ENCODE measurements at regions not wholly inside any gene's neighbourhood (a gene's known extent, or its start where the extent isn't known, plus 50 kb on each side); places are given as distances from the start of the nearest gene placed in this dataset.

GRCh38 chr1:195327361-195327760 lies 1280.9 kb downstream of the KCNT2 start:
- no peaks in the 10 kb centered on the region for H3K9me3 ChIP-seq
- H3K27me3 ChIP-seq = no peaks in the 10 kb centered on the region
- no peak overlapping the region for H3K4me3 ChIP-seq
- no peaks in the 10 kb centered on the region for H3K36me3 ChIP-seq
- H3K4me1 ChIP-seq = no peaks in the 10 kb centered on the region
- H3K27ac ChIP-seq = no peak overlapping the region
- TF ChIP-seq CTCF (IDR thresholded peaks at IDR 0.05) (no peak), POLR2A (IDR thresholded peaks at IDR 0.05) (no peak)
- DNase-seq = no peak

- no peaks in the 10 kb centered on the region for H3K27me3 ChIP-seq
- no peak for DNase-seq
- H3K27ac ChIP-seq = no peak overlapping the region
- H3K9me3 ChIP-seq = no peaks in the 10 kb centered on the region
- H3K36me3 ChIP-seq = no peaks in the 10 kb centered on the region
- TF ChIP-seq CTCF (IDR thresholded peaks at IDR 0.05) = no peak
- no peak for TF ChIP-seq POLR2A (IDR thresholded peaks at IDR 0.05)
- H3K4me1 ChIP-seq = no peaks in the 10 kb centered on the region
- H3K4me3 ChIP-seq = no peak overlapping the region
Observed at GRCh38 chr1:195326325-195326724, 1281.9 kb downstream of the KCNT2 start.

- Histone ChIP-seq H3K27me3 (no peaks in the 10 kb centered on the region), H3K27ac (no peak overlapping the region), H3K4me3 (no peak overlapping the region), H3K9me3 (no peaks in the 10 kb centered on the region), H3K4me1 (no peaks in the 10 kb centered on the region), H3K36me3 (no peaks in the 10 kb centered on the region)
- no peak for DNase-seq
- TF ChIP-seq POLR2A (IDR thresholded peaks at IDR 0.05) (no peak), CTCF (IDR thresholded peaks at IDR 0.05) (no peak)
Observed at GRCh38 chr1:195325181-195325580, 1283.1 kb downstream of the KCNT2 start.

- H3K9me3 ChIP-seq = no peaks in the 10 kb centered on the region
- no peaks in the 10 kb centered on the region for H3K4me1 ChIP-seq
- no peak for DNase-seq
- no peak overlapping the region for H3K27ac ChIP-seq
- H3K36me3 ChIP-seq = no peaks in the 10 kb centered on the region
- H3K4me3 ChIP-seq = no peak overlapping the region
- TF ChIP-seq POLR2A (IDR thresholded peaks at IDR 0.05) (no peak), CTCF (IDR thresholded peaks at IDR 0.05) (no peak)
- H3K27me3 ChIP-seq = no peaks in the 10 kb centered on the region
Observed at GRCh38 chr1:195306281-195306680, 1302.0 kb downstream of the KCNT2 start.

- TF ChIP-seq CTCF (IDR thresholded peaks at IDR 0.05) = no peak
- no peak for TF ChIP-seq POLR2A (IDR thresholded peaks at IDR 0.05)
- no peak for DNase-seq
- no peaks in the 10 kb centered on the region for H3K27me3 ChIP-seq
- no peaks in the 10 kb centered on the region for H3K9me3 ChIP-seq
- H3K4me3 ChIP-seq = no peak overlapping the region
- no peak overlapping the region for H3K27ac ChIP-seq
- no peaks in the 10 kb centered on the region for H3K4me1 ChIP-seq
- H3K36me3 ChIP-seq = no peaks in the 10 kb centered on the region
Observed at GRCh38 chr1:195294911-195295310, 1313.3 kb downstream of the KCNT2 start.

- H3K4me3 ChIP-seq = no peak overlapping the region
- H3K9me3 ChIP-seq = no peaks in the 10 kb centered on the region
- H3K36me3 ChIP-seq = no peaks in the 10 kb centered on the region
- DNase-seq = no peak
- H3K27me3 ChIP-seq = no peaks in the 10 kb centered on the region
- no peak overlapping the region for H3K27ac ChIP-seq
- TF ChIP-seq POLR2A (IDR thresholded peaks at IDR 0.05) (no peak), CTCF (IDR thresholded peaks at IDR 0.05) (no peak)
- no peaks in the 10 kb centered on the region for H3K4me1 ChIP-seq
Observed at GRCh38 chr1:195278644-195279043, 1329.6 kb downstream of the KCNT2 start.
